Esophagus squamous epithelium (tissue), 5 donors: ENCODE measurements at regions not wholly inside any gene's neighbourhood (a gene's known extent, or its start where the extent isn't known, plus 50 kb on each side); places are given as distances from the start of the nearest gene placed in this dataset.

Source experiments
- DNase-seq: peaks from one replicate; lab custom pipeline; 2025; lab: John Stamatoyannopoulos, UW
- H3K27ac ChIP-seq, 4 donors: fragments of 200-600 bp; sonication (generic); one replicate each; pipeline ENCODE4 v1.5.1; 2016 to 2019; ENCODE audit warnings: mild to moderate bottlenecking in 1 of 4
- H3K27me3 ChIP-seq, 4 donors: fragments of 200-600 bp; sonication (generic); 1 replicate in 3 of 4; 2 replicates in 1 of 4; pipeline versions ENCODE4 v1.5.1 to v1.6.0; 2017 to 2021; ENCODE audit warnings: antibody characterized with exemption in 1 of 4
- H3K36me3 ChIP-seq, 3 donors: fragments of 200-600 bp; sonication (generic); one replicate each; pipeline ENCODE4 v1.5.1; 2016 to 2019
- H3K4me1 ChIP-seq, 3 donors: fragments of 200-600 bp; sonication (generic); one replicate each; pipeline ENCODE4 v1.5.1; 2017 to 2019
- H3K4me3 ChIP-seq, 4 donors: fragments of 200-600 bp; sonication (generic); 1 replicate in 3 of 4; 2 replicates in 1 of 4; pipeline ENCODE4 v1.5.1; 2016 to 2019; ENCODE audit warnings: mild to moderate bottlenecking in 2 of 4, moderate library complexity in 1 of 4
- H3K9me3 ChIP-seq, 3 donors: fragments of 200-600 bp; sonication (generic); one replicate each; pipeline ENCODE4 v1.5.1; 2016 to 2019
- CTCF ChIP-seq, 6 experiments: fragments of 450-650 bp in 4 of 6; fragments of 200-600 bp in 2 of 6; sonication (generic) in 2 of 6; IDR thresholded peaks; one replicate each; pipeline ENCODE4 v1.5.1; 2016 to 2019; ENCODE audit warnings: antibody characterized with exemption in 6 of 6, mild to moderate bottlenecking in 4 of 6, moderate library complexity in 4 of 6
- POLR2A ChIP-seq, 4 donors: fragments of 450-650 bp; IDR thresholded peaks; one replicate each; pipeline ENCODE4 v1.6.1; 2017; ENCODE audit warnings: antibody characterized with exemption in 4 of 4, mild to moderate bottlenecking in 4 of 4, moderate library complexity in 3 of 4
- WGBS, 2 donors: methylation state at CpG; one replicate each; pipeline ENCODE4 v1.1.5; 2018; 5-methylcytosine and 5-hydroxymethylcytosine counted together
- intact Hi-C: fragments of 100-400 bp; cut with DNase I; formaldehyde crosslinking; loops from one replicate; pipeline ENCODE4 v1.15.0; 2022
- donor health status: DM: yes; HTN: yes; CAD: no.

- Histone ChIP-seq H3K4me3 (no peak overlapping the region), H3K27ac (no peak overlapping the region), H3K27me3 (no peaks in the 10 kb centered on the region), H3K4me1 (no peaks in the 10 kb centered on the region), H3K36me3 (no peaks in the 10 kb centered on the region), H3K9me3 (no peaks in the 10 kb centered on the region)
- 84 to 91% methylated on average over 3 of the region's 3 CpGs for WGBS, 2 donors
- TF ChIP-seq CTCF (IDR thresholded peaks at IDR 0.05) (no peak), POLR2A (IDR thresholded peaks at IDR 0.05) (no peak)
- DNase-seq, result no peak
- intact Hi-C loops, result no loop called here
These were observed 52.6 kb upstream of the ST8SIA6 start for GRCh38 chr10:17506856-17507471.

- no peak overlapping the region for H3K4me3 ChIP-seq
- H3K27me3 ChIP-seq, result no peaks in the 10 kb centered on the region
These were observed 52.0 kb upstream of the ST8SIA6 start for GRCh38 chr10:17506390-17506789.

DNA sequence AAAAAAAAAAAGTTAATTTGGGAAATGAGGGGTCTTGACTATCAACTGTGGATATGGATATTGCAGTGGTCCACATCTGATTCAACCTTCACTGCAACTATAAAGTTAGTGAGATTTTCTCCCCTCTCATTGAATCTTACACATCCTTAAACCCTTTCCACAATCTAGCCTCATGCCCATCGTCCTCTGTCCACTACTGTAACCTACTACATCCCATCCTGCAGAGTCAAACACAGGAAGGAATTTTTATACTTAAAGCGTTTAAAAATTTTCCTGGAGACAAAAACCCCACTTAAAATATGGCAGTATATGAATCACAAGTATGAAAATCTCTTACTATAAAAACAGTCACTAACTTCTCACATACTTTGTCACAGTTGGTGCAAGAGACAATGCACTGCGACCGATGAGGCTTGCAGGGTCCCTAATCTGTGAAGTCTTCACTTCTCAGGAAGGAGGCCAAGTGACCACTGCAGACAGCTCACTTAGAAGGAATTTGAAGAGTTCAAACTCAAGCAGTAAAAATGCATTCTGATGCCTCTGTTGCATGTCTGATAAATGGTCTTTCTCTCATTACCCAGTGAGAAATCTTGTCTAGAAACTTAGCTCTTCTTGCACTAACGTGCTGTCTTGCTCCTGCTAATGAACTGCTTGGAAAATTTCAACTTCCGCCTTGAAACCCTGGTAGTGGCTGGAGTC lies 50.3 kb upstream of the ST8SIA6 start:
- 72 to 80% methylated on average over 6 of the region's 6 CpGs for WGBS, 2 donors

More at GRCh38 chr10:17506390-17506789, 52.0 kb upstream of the ST8SIA6 start:
- DNase-seq, result no peak
- Histone ChIP-seq H3K36me3 (no peaks in the 10 kb centered on the region), H3K9me3 (no peaks in the 10 kb centered on the region), H3K27ac (no peak overlapping the region), H3K4me1 (no peaks in the 10 kb centered on the region)
- whole genome bisulfite sequencing, 2 donors, result 55 to 61% methylated on average over 6 of the region's 6 CpGs
- TF ChIP-seq CTCF (IDR thresholded peaks at IDR 0.05), result no peak
- no peak for TF ChIP-seq POLR2A (IDR thresholded peaks at IDR 0.05)
- intact Hi-C loops, result no loop called here

More for the DNA sequence above, 50.3 kb upstream of the ST8SIA6 start:
- Histone ChIP-seq H3K4me1 (no peaks in the 10 kb centered on the region), H3K27me3 (no peaks in the 10 kb centered on the region), H3K4me3 (no peak overlapping the region), H3K9me3 (no peaks in the 10 kb centered on the region), H3K27ac (no peak overlapping the region), H3K36me3 (no peaks in the 10 kb centered on the region)
- TF ChIP-seq POLR2A (IDR thresholded peaks at IDR 0.05) (no peak), CTCF (IDR thresholded peaks at IDR 0.05) (no peak)
- no peak for DNase-seq
- intact Hi-C loops, result no loop called here
